ENCODE measurements at regions not wholly inside any gene's neighbourhood (a gene's known extent, or its start where the extent isn't known, plus 50 kb on each side); places are given as distances from the start of the nearest gene placed in this dataset.

- WGBS (ENCODE audit: insufficient coverage, low coverage, low lambda C conversion rate, missing lambda C conversion rate): 80% methylated on average over 13 of the region's 13 CpGs
- no peaks in the 10 kb centered on the region for H3K4me1 ChIP-seq
- DNase-seq (no peak), ATAC-seq (no peak)
- TF ChIP-seq CTCF (IDR thresholded peaks at IDR 0.05) (no peak), POLR2A (IDR thresholded peaks at IDR 0.05) (no peak)
- no peak overlapping the region for H3K4me3 ChIP-seq
- no peaks in the 10 kb centered on the region for H3K36me3 ChIP-seq
- H3K27me3 ChIP-seq: no peaks in the 10 kb centered on the region
- no peak overlapping the region for H3K27ac ChIP-seq
- H3K9me3 ChIP-seq: no peaks in the 10 kb centered on the region
- intact Hi-C loops (cut with DNase I): no loop called here
These were observed 279.8 kb upstream of the FZD8 start for GRCh38 chr10:35921866-35922350.

GRCh38 chr10:35916791-35917190, 274.7 kb upstream of the FZD8 start:
- TF ChIP-seq CTCF (IDR thresholded peaks at IDR 0.05) (peak in 2 of 4 donors; percentile 8 to 10), POLR2A (IDR thresholded peaks at IDR 0.05) (no peak)
- Histone ChIP-seq H3K4me3 (no peak overlapping the region), H3K36me3 (no peaks in the 10 kb centered on the region), H3K27ac (no peak overlapping the region), H3K27me3 (no peaks in the 10 kb centered on the region), H3K4me1 (no peaks in the 10 kb centered on the region), H3K9me3 (no peaks in the 10 kb centered on the region)
- WGBS (ENCODE audit: insufficient coverage, low coverage, low lambda C conversion rate, missing lambda C conversion rate): 78% methylated on average over 3 of the region's 4 CpGs
- intact Hi-C loops (cut with DNase I): no loop called here
- no peak for DNase-seq
- peak in 3 of 4 donors; percentile 36 to 76 (median 40) for ATAC-seq

- TF ChIP-seq POLR2A (IDR thresholded peaks at IDR 0.05): no peak
- no peak for TF ChIP-seq CTCF (IDR thresholded peaks at IDR 0.05)
- H3K4me1 ChIP-seq: no peaks in the 10 kb centered on the region
- ATAC-seq (no peak), DNase-seq (no peak)
- 67% methylated on average over 1 of the region's 1 CpG for WGBS (ENCODE audit: insufficient coverage, low coverage, low lambda C conversion rate, missing lambda C conversion rate)
- H3K9me3 ChIP-seq: no peaks in the 10 kb centered on the region
- intact Hi-C loops (cut with DNase I): no loop called here
- no peak overlapping the region for H3K4me3 ChIP-seq
- no peaks in the 10 kb centered on the region for H3K27me3 ChIP-seq
- no peak overlapping the region for H3K27ac ChIP-seq
- H3K36me3 ChIP-seq: no peaks in the 10 kb centered on the region
These were observed 271.5 kb upstream of the FZD8 start for GRCh38 chr10:35913628-35914027.

GRCh38 chr10:35912615-35913569, 270.8 kb upstream of the FZD8 start:
- 18% methylated on average over 6 of the region's 6 CpGs for WGBS (ENCODE audit: insufficient coverage, low coverage, low lambda C conversion rate, missing lambda C conversion rate)
- intact Hi-C loops (cut with DNase I): no loop called here
- H3K27ac ChIP-seq: no peak overlapping the region
- ATAC-seq (peak in 2 of 4 donors; percentile 19 to 26), DNase-seq (no peak)
- H3K9me3 ChIP-seq: no peaks in the 10 kb centered on the region
- no peak overlapping the region for H3K4me3 ChIP-seq
- no peaks in the 10 kb centered on the region for H3K4me1 ChIP-seq
- H3K27me3 ChIP-seq: no peaks in the 10 kb centered on the region
- TF ChIP-seq POLR2A (IDR thresholded peaks at IDR 0.05): no peak
- no peak for TF ChIP-seq CTCF (IDR thresholded peaks at IDR 0.05)
- no peaks in the 10 kb centered on the region for H3K36me3 ChIP-seq

All from right lobe of liver (tissue), 6 donors.